ENCODE measurements at regions not wholly inside any gene's neighbourhood (a gene's known extent, or its start where the extent isn't known, plus 50 kb on each side); places are given as distances from the start of the nearest gene placed in this dataset.

DNA sequence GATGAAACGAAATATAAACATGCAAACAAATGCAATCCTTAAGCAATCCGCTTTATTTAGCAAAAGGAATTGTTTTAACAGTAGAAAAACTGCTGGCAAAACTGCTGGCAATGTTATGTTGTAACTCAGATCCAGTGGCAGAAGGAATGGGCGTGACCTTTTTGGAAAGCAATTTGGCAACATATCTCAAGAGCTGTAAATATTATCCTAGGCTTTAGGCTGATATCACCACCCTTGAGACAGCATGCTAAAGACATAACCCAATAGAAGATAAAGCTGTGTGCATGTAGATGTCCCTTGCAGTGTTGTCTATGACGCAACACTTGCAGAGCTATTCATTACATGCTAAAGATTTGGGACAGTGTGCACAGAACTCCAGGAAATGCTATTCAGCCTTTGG, 138.5 kb downstream of the DICER1 start:
- H3K9me3 ChIP-seq = 0 out of 2 replicates have a peak, but pooled peaks cover 5% of the 10 kb centered on the region
- no peaks in the 10 kb centered on the region for H3K36me3 ChIP-seq
- no peak overlapping the region for H3K4me3 ChIP-seq
- H4K20me1 ChIP-seq = no peaks in the 10 kb centered on the region
- no peaks in the 10 kb centered on the region for H3K27me3 ChIP-seq
- no peak overlapping the region for H3K27ac ChIP-seq
- no peak overlapping the region for H3K4me2 ChIP-seq
- H3K9ac ChIP-seq = no peak overlapping the region
- peak; percentile 48; the same call in 1 of the 2 replicates for TF ChIP-seq Cebpa-rat (IDR thresholded peaks at IDR 0.05)
- peaks cover 4% of the 10 kb centered on the region; the same call in 1 of the 2 replicates for H3K4me1 ChIP-seq

DNA sequence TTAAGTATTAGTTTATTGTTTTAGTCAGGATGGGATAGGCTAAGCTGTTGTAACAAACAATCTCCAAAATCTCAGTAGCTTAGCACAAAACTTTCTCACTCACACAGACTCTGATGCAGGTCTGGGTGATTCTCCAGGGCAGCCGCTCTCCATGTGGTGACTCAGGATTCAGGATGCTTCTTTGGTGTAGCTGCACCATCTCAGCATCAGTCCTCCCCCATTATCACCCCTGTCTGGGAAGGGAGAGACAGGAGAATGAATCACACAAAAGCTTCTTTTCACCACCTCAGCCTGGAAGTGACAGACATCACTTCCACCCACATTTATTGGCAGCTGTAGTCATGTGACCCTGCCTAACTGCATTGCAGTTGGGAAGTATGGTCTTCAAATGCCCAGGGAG, 142.3 kb downstream of the DICER1 start:
- Histone ChIP-seq H3K27ac (no peak overlapping the region), H3K4me2 (no peak overlapping the region), H3K36me3 (no peaks in the 10 kb centered on the region), H4K20me1 (no peaks in the 10 kb centered on the region), H3K4me3 (no peak overlapping the region), H3K27me3 (no peaks in the 10 kb centered on the region), H3K9me3 (no peaks in the 10 kb centered on the region), H3K4me1 (no peaks in the 10 kb centered on the region), H3K9ac (no peak overlapping the region)
- no peak for TF ChIP-seq Cebpa-rat (IDR thresholded peaks at IDR 0.05)

DNA sequence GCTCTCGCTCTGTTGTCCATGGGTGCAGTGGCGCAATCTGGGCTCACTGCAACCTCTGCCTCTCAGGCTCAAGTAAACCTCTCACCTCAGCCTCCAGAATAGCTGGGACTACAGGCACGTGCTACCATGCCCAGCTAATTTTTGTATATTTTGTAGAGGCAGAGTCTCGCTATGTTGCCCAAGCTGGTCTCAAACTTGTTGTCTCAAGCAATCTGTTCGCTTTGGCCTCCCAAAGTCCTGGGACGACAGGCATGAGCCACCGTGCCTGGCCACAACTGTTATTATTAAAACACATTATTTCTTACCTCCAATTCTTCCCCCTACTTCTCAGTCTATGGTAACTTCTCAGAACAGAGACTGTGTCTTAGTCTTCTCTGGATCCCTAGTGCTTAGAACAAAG, 143.3 kb downstream of the DICER1 start:
- no peak for TF ChIP-seq Cebpa-rat (IDR thresholded peaks at IDR 0.05)
- H3K27ac ChIP-seq = no peak overlapping the region

DNA sequence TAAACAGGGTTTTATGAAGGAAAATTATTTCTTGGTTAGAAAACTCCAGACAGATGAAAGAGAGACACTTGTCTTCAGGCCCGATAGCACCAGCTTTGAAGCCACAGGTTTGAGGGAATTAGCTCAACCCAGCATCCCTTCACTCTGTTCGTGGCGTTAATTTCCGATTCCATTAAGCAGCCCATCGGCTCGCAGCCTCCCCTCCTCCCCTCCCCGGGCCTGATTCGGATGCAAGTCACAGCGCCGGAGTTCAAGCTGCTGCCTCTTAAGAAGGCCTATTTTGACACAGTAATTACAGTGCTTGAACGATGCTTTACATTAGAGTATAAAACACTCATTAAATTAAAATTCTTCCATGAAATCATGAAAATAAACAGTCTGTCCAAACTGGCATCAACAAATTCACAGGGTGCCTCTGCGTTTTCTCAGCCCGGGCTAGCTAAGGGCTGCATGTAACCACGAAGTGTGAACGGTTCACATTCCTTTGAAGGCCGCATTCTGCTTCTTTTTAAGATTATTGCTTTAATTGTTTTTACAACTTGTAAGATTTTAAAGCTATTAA, 145.8 kb downstream of the DICER1 start:
- Histone ChIP-seq H3K4me3 (no peak overlapping the region), H3K4me1 (peaks cover 2% of the 10 kb centered on the region), H3K27ac (no peak overlapping the region), H3K4me2 (no peak overlapping the region), H3K27me3 (no peaks in the 10 kb centered on the region), H4K20me1 (no peaks in the 10 kb centered on the region), H3K36me3 (no peaks in the 10 kb centered on the region), H3K9ac (no peak overlapping the region), H3K9me3 (no peaks in the 10 kb centered on the region)
- no peak for TF ChIP-seq Cebpa-rat (IDR thresholded peaks at IDR 0.05)

More for the DNA sequence above, 143.3 kb downstream of the DICER1 start:
- Histone ChIP-seq H3K9me3 (no peaks in the 10 kb centered on the region), H3K27me3 (no peaks in the 10 kb centered on the region), H3K9ac (no peak overlapping the region), H3K4me3 (no peak overlapping the region), H3K36me3 (no peaks in the 10 kb centered on the region), H3K4me2 (no peak overlapping the region), H4K20me1 (no peaks in the 10 kb centered on the region), H3K4me1 (no peaks in the 10 kb centered on the region)

DNA sequence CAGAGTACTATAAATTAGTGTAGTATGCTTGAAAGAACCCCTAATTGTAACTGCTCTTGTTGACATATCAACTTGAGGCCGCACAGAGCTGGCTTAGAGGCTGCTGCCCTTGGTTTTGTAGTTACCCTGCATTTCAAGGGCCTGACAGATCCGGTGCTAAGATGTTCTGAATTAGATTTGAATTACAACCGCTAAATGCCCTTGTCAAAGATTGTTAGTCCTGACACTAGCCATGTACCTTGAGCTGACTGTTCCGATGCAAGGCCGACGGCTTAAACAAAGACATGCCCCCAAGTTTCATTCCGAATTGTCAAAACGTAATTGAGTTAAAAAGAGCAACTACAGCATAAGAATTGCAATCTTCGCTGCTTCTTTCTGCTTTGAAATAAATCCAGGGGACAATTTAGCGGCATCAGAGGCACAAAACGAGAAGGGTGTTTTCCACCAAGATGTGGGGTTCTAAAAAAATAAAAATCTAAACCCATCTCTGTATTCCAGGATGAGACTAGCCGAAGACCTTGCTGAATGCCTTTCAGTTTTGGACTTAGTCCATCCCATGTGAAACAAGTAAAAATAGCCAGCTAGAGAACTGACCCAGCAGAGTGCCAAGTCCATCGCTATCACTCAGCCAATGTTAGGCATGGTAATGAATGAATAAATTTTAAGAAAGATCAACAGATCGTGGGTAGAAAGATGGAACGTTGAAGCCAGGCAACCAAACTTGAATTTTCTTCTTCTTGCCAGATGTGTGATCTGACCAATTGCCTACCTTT, 148.7 kb downstream of the DICER1 start:
- no peak overlapping the region for H3K4me3 ChIP-seq
- H3K27ac ChIP-seq = no peak overlapping the region
- TF ChIP-seq Cebpa-rat (IDR thresholded peaks at IDR 0.05) = no peak
- H3K4me2 ChIP-seq = no peak overlapping the region
- H3K27me3 ChIP-seq = no peaks in the 10 kb centered on the region
- no peaks in the 10 kb centered on the region for H3K36me3 ChIP-seq
- no peaks in the 10 kb centered on the region for H3K9me3 ChIP-seq
- no peak overlapping the region for H3K9ac ChIP-seq
- H4K20me1 ChIP-seq = no peaks in the 10 kb centered on the region
- H3K4me1 ChIP-seq = peaks cover 14% of the 10 kb centered on the region

DNA sequence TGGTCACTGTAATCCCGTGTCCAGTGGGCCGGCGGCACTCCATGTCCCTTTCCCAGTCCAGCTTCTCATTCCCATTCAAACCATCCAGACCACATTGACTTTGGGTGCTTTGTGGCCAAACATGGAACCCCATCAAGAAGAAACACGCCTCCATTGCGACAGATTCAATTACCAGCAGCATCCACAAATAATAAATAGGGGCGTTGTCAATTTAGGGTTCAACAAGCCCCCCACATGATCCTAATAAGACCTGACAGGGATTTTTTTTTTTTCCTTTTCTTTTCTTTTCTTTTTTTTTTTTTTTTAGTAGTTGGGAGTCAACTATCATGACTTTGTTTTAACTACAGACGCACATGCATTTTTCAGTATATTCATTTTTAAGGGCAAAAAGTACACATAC, 149.4 kb downstream of the DICER1 start:
- Histone ChIP-seq H3K4me1 (peaks cover 14% of the 10 kb centered on the region), H4K20me1 (no peaks in the 10 kb centered on the region), H3K27ac (no peak overlapping the region), H3K36me3 (no peaks in the 10 kb centered on the region), H3K9ac (no peak overlapping the region), H3K4me3 (no peak overlapping the region), H3K4me2 (no peak overlapping the region), H3K9me3 (no peaks in the 10 kb centered on the region), H3K27me3 (no peaks in the 10 kb centered on the region)
- TF ChIP-seq Cebpa-rat (IDR thresholded peaks at IDR 0.05) = no peak

DNA sequence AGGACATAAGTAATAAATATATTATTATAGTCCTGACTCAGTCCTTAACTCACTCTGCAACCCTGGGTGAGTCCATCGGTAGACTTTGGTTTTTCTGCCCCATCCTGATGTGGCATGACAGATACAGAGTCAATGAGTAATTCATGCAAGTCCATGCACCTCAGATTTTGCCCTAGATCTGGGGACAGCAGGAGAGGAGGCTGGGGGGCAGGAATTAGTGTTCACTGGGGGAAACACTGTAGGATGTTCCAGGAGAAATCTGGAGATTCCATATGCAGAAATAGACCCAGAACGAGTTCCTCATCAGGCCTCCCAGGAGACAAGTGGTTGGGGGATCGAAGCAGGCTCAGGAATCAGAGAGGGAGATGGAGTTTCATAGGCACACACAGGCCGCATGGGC, 150.8 kb downstream of the DICER1 start:
- peak overlapping the region; percentile 42; the same call in 1 of the 2 replicates for H3K4me2 ChIP-seq
- H3K27me3 ChIP-seq = no peaks in the 10 kb centered on the region
- H4K20me1 ChIP-seq = no peaks in the 10 kb centered on the region
- no peaks in the 10 kb centered on the region for H3K9me3 ChIP-seq
- H3K9ac ChIP-seq = no peak overlapping the region
- H3K4me3 ChIP-seq = no peak overlapping the region
- H3K4me1 ChIP-seq = peaks cover 14% of the 10 kb centered on the region
- no peak for TF ChIP-seq Cebpa-rat (IDR thresholded peaks at IDR 0.05)
- H3K36me3 ChIP-seq = no peaks in the 10 kb centered on the region
- H3K27ac ChIP-seq = no peak overlapping the region

DNA sequence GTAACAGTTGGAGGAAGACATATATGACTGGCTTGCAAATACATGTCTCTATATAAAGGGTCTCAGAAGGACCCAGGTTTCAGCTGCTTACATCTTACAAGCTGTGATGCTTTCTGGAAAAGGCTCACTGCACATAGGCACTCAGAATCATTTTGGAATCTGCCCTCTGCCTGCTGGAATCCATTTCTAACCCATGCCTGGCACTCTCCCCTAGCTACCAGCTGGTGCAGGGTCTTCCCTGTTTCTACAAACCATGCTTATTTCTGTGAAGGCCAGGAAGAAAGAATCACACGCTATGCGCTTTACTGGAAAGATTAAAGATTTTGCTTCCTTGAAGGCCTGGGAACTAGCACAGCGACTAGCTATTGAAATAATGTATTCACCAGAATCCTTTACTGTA, 151.3 kb downstream of the DICER1 start:
- Histone ChIP-seq H3K36me3 (no peaks in the 10 kb centered on the region), H3K27me3 (no peaks in the 10 kb centered on the region), H4K20me1 (no peaks in the 10 kb centered on the region), H3K4me2 (peak overlapping the region; percentile 42), H3K9me3 (no peaks in the 10 kb centered on the region), H3K9ac (no peak overlapping the region), H3K4me1 (peaks cover 14% of the 10 kb centered on the region), H3K4me3 (no peak overlapping the region), H3K27ac (no peak overlapping the region)
- TF ChIP-seq Cebpa-rat (IDR thresholded peaks at IDR 0.05) = no peak

DNA sequence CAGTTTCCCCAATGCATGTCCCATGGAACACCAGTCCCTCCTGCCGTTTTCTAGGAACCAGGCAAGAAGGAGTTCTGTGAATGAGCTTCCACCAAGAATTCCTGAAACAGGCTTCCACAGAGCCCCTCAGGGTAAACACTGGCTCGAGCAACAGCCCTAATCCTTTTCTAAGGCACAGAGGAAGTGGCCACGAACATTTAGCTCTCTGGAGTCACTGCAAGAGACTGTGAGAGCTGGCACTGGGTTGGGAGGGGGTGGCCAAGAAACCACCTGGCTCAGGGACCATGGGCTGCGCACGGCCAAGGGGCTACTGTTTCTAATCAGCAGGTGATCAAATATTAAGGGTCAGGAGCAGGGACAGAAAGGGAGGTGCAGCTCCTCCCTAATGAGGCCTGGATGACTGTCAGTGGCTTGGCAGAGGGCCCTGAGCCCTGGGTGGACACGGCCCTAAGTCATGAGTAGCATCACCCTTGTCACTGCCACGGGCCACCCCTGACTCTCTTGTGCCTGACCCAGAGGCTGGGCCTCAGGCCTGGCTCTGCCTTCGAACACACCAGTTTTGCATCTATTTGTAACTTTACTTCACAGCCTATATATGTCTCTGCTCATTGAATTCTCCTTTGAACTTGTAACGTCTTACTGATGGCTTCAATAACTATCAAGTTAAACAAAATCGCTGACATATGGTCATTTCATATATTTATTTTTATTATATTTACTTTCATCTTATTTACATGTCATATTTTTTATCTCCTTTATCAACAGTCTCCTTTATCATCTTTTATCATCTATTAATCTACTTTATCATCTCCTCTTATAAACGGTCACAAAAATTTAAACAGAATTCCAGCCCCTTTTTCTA, 154.0 kb downstream of the DICER1 start:
- H3K27ac ChIP-seq = no peak overlapping the region
- no peak for TF ChIP-seq Cebpa-rat (IDR thresholded peaks at IDR 0.05)

DNA sequence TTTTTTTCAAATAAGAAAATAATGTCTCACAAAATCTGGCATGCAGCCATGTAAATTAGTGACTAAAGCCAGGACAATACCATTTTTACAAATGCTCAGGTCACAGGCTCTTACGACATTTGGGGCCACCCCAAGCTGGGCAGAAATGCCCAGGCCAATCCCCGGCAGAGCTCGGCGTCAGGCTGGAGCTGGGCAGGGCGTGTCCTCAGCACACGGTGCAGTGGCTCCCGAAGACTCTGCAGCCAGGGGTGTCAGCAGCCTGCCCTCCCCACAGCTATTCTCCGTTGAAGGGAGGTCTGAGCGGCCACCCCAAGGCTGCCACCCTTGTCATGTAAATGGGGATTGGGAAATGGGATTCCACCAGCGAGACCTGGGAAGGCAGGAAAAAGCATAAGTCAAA, 158.6 kb downstream of the DICER1 start:
- Histone ChIP-seq H4K20me1 (no peaks in the 10 kb centered on the region), H3K36me3 (no peaks in the 10 kb centered on the region), H3K4me3 (no peak overlapping the region), H3K9me3 (no peaks in the 10 kb centered on the region), H3K27me3 (no peaks in the 10 kb centered on the region), H3K4me1 (peaks cover 15% of the 10 kb centered on the region), H3K27ac (no peak overlapping the region), H3K4me2 (no peak overlapping the region), H3K9ac (no peak overlapping the region)
- no peak for TF ChIP-seq Cebpa-rat (IDR thresholded peaks at IDR 0.05)

More for the DNA sequence above, 154.0 kb downstream of the DICER1 start:
- Histone ChIP-seq H3K4me3 (no peak overlapping the region), H3K9me3 (no peaks in the 10 kb centered on the region), H3K27me3 (no peaks in the 10 kb centered on the region), H3K36me3 (no peaks in the 10 kb centered on the region), H3K9ac (no peak overlapping the region), H3K4me2 (no peak overlapping the region), H4K20me1 (no peaks in the 10 kb centered on the region), H3K4me1 (peaks cover 14% of the 10 kb centered on the region)
